HEK293 (cell line): ENCODE measurements at regions not wholly inside any gene's neighbourhood (a gene's known extent, or its start where the extent isn't known, plus 50 kb on each side); places are given as distances from the start of the nearest gene placed in this dataset.

Experiments
- CTCF ChIA-PET: fragments of 350-600 bp; formaldehyde crosslinking; extraction: SDS; loops from one replicate; lab custom pipeline; 2021; ENCODE audit warnings: antibody characterized with exemption; lab: Yijun Ruan, JAX
- POLR2A ChIA-PET: fragments of 300-600 bp; formaldehyde crosslinking; extraction: SDS; loops from one replicate; lab custom pipeline; 2020; ENCODE audit warnings: antibody characterized with exemption, inconsistent platforms; lab: Yijun Ruan, JAX
- H3K27ac ChIP-seq: fragments of 200-500 bp; sonication (Bioruptor generic); 2 replicates; pipeline ENCODE4 v1.5.1; 2014; ENCODE audit warnings: low read depth, low read length, control low read depth, inconsistent platforms; ENCODE audit errors: extremely low read depth
- H3K36me3 ChIP-seq, 2 experiments: fragments of 200-500 bp in 1 of 2; sonication (Bioruptor generic) in 1 of 2; 1 replicate in 1 of 2; 2 replicates in 1 of 2; pipeline ENCODE4 v1.5.1; 2014 to 2017; ENCODE audit warnings: inconsistent platforms in 2 of 2, low read length in 2 of 2; ENCODE audit not compliant: control insufficient read depth in 2 of 2, insufficient read depth in 1 of 2
- H3K4me1 ChIP-seq: fragments of 200-500 bp; sonication (Bioruptor generic); 2 replicates; pipeline ENCODE4 v1.5.1; 2014; ENCODE audit warnings: mild to moderate bottlenecking, low read length, inconsistent platforms; ENCODE audit not compliant: control insufficient read depth, insufficient read depth
- H3K4me3 ChIP-seq: 2 replicates; pipeline ENCODE4 v1.5.1; 2011; ENCODE audit warnings: low read depth, mild to moderate bottlenecking, control low read depth, low read length, moderate library complexity
- H3K9me3 ChIP-seq: fragments of 200-500 bp; sonication (Bioruptor generic); 2 replicates; pipeline ENCODE4 v1.5.1; 2014; ENCODE audit warnings: low read depth, low read length, inconsistent platforms; ENCODE audit not compliant: control insufficient read depth, insufficient read depth
- FEZF1 ChIP-seq: fragments of 450-650 bp; formaldehyde crosslinking; IDR thresholded peaks from 2 replicates; pipeline ENCODE4 v1.5.1; 2016; ENCODE audit warnings: missing biosample characterization, missing genetic modification characterization
- GLIS1 ChIP-seq: fragments of 450-650 bp; formaldehyde crosslinking; IDR thresholded peaks from 2 replicates; pipeline ENCODE4 v1.5.1; 2016; ENCODE audit warnings: missing biosample characterization, missing genetic modification characterization
- HOXD13 ChIP-seq: sonication (generic); formaldehyde crosslinking; IDR thresholded peaks from 2 replicates; pipeline ENCODE4 v1.8.0; 2022; ENCODE audit warnings: missing genetic modification reagents, borderline replicate concordance
- KLF1 ChIP-seq: fragments of 450-650 bp; formaldehyde crosslinking; IDR thresholded peaks from 2 replicates; pipeline ENCODE4 v1.5.1; 2016; ENCODE audit warnings: missing biosample characterization, missing genetic modification characterization
- MEIS1 ChIP-seq: sonication (generic); formaldehyde crosslinking; IDR thresholded peaks from 2 replicates; pipeline ENCODE4 v1.8.1; 2022; ENCODE audit warnings: missing genetic modification reagents, mild to moderate bottlenecking, borderline replicate concordance
- OVOL3 ChIP-seq: fragments of 450-650 bp; formaldehyde crosslinking; IDR thresholded peaks from 2 replicates; pipeline ENCODE4 v1.5.1; 2016; ENCODE audit warnings: missing biosample characterization, missing genetic modification characterization
- SALL2 ChIP-seq: fragments of 450-650 bp; formaldehyde crosslinking; IDR thresholded peaks from 2 replicates; pipeline ENCODE4 v1.5.0; 2017; ENCODE audit warnings: missing biosample characterization, mild to moderate bottlenecking, missing genetic modification characterization, borderline replicate concordance
- SCRT2 ChIP-seq: fragments of 450-650 bp; formaldehyde crosslinking; IDR thresholded peaks from 2 replicates; pipeline ENCODE4 v1.5.1; 2016; ENCODE audit warnings: missing biosample characterization, missing genetic modification characterization
- YY2 ChIP-seq: fragments of 450-650 bp; formaldehyde crosslinking; IDR thresholded peaks from 2 replicates; pipeline ENCODE4 v1.5.1; 2016; ENCODE audit warnings: missing biosample characterization, missing genetic modification characterization
- ZNF10 ChIP-seq: fragments of 450-650 bp; formaldehyde crosslinking; IDR thresholded peaks from 2 replicates; pipeline ENCODE4 v1.5.1; 2017; ENCODE audit warnings: missing biosample characterization, missing genetic modification characterization
- ZNF132 ChIP-seq: fragments of 450-650 bp; formaldehyde crosslinking; IDR thresholded peaks from 2 replicates; pipeline ENCODE4 v1.5.1; 2017; ENCODE audit warnings: missing biosample characterization, missing genetic modification characterization, borderline replicate concordance
- ZNF133 ChIP-seq: fragments of 450-650 bp; formaldehyde crosslinking; IDR thresholded peaks from 2 replicates; pipeline ENCODE4 v1.5.1; 2016; ENCODE audit warnings: missing biosample characterization, missing genetic modification characterization
- ZNF214 ChIP-seq: fragments of 450-650 bp; formaldehyde crosslinking; IDR thresholded peaks from 2 replicates; pipeline ENCODE4 v1.5.1; 2017; ENCODE audit warnings: missing biosample characterization, mild to moderate bottlenecking, missing genetic modification characterization, borderline replicate concordance
- ZNF239 ChIP-seq: fragments of 450-650 bp; formaldehyde crosslinking; IDR thresholded peaks from 2 replicates; pipeline ENCODE4 v1.5.1; 2016; ENCODE audit warnings: missing biosample characterization, missing genetic modification characterization
- ZNF266 ChIP-seq: fragments of 450-650 bp; formaldehyde crosslinking; IDR thresholded peaks from 2 replicates; pipeline ENCODE4 v1.5.1; 2016; ENCODE audit warnings: missing biosample characterization, missing genetic modification characterization, low read depth
- ZNF433 ChIP-seq: fragments of 450-650 bp; formaldehyde crosslinking; IDR thresholded peaks from 2 replicates; pipeline ENCODE4 v1.5.1; 2016; ENCODE audit warnings: missing biosample characterization, missing genetic modification characterization, low read depth
- ZNF548 ChIP-seq: fragments of 450-650 bp; formaldehyde crosslinking; IDR thresholded peaks from 2 replicates; pipeline ENCODE4 v1.5.1; 2016; ENCODE audit warnings: missing biosample characterization, missing genetic modification characterization
- ZNF549 ChIP-seq: fragments of 450-650 bp; IDR thresholded peaks from 2 replicates; pipeline ENCODE4 v1.5.1; 2018; ENCODE audit warnings: missing biosample characterization, missing genetic modification characterization, mild to moderate bottlenecking, inconsistent platforms, moderate library complexity
- ZNF600 ChIP-seq: fragments of 450-650 bp; formaldehyde crosslinking; IDR thresholded peaks from 2 replicates; pipeline ENCODE4 v1.5.1; 2016; ENCODE audit warnings: missing biosample characterization, missing genetic modification characterization
- ZNF76 ChIP-seq: fragments of 450-650 bp; formaldehyde crosslinking; IDR thresholded peaks from 2 replicates; pipeline ENCODE4; 2016; ENCODE audit warnings: low read depth, missing biosample characterization, missing genetic modification characterization, borderline replicate concordance
- ZNF768 ChIP-seq: fragments of 450-650 bp; formaldehyde crosslinking; IDR thresholded peaks from 2 replicates; pipeline ENCODE4 v1.5.1; 2018; ENCODE audit warnings: missing biosample characterization, mild to moderate bottlenecking, missing genetic modification characterization
- ZNF792 ChIP-seq: fragments of 450-650 bp; formaldehyde crosslinking; IDR thresholded peaks from 2 replicates; pipeline ENCODE4 v1.5.1; 2016; ENCODE audit warnings: missing biosample characterization, missing genetic modification characterization
- ZSCAN18 ChIP-seq: fragments of 450-650 bp; formaldehyde crosslinking; IDR thresholded peaks from 2 replicates; pipeline ENCODE4 v1.5.1; 2016; ENCODE audit warnings: missing biosample characterization, missing genetic modification characterization
- ZSCAN30 ChIP-seq: fragments of 450-650 bp; IDR thresholded peaks from 2 replicates; pipeline ENCODE4 v1.5.1; 2018; ENCODE audit warnings: missing biosample characterization, mild to moderate bottlenecking, missing genetic modification characterization, moderate library complexity
- TF ChIP-seq, protein P1 (sequence below): fragments of 450-650 bp; IDR thresholded peaks from 2 replicates; pipeline ENCODE4 v1.5.1; 2018; ENCODE audit warnings: missing biosample characterization, missing genetic modification characterization
- TF ChIP-seq, protein P2 (sequence below): fragments of 450-650 bp; formaldehyde crosslinking; IDR thresholded peaks from 2 replicates; pipeline ENCODE4 v1.5.1; 2016; ENCODE audit warnings: missing biosample characterization, missing genetic modification characterization

- H3K4me3 ChIP-seq: no peak overlapping the region
- TF ChIP-seq ZSCAN18 (tag by site-specific recombination) (no peak), ZNF239 (tag by site-specific recombination) (no peak), OVOL3 (tag by site-specific recombination) (no peak), MEIS1 (CRISPR knock-in tag) (no peak), FEZF1 (no peak), ZSCAN30 (tag by site-specific recombination) (no peak), SCRT2 (tag by site-specific recombination) (no peak)
- ChIA-PET POLR2A (no interaction called here), CTCF (interaction anchor here (0.6 kb wide), 1 partner anchor 26 kb away, joined by 3 read pairs; no protein-coding TSS in a partner anchor)
- H3K4me1 ChIP-seq: no peaks in the 10 kb centered on the region
- H3K36me3 ChIP-seq: no peaks in the 10 kb centered on the region
- H3K27ac ChIP-seq: no peak overlapping the region
- H3K9me3 ChIP-seq: no peaks in the 10 kb centered on the region
These were observed 424.0 kb upstream of the FZD8 start for GRCh38 chr10:36066102-36066501.

DNA sequence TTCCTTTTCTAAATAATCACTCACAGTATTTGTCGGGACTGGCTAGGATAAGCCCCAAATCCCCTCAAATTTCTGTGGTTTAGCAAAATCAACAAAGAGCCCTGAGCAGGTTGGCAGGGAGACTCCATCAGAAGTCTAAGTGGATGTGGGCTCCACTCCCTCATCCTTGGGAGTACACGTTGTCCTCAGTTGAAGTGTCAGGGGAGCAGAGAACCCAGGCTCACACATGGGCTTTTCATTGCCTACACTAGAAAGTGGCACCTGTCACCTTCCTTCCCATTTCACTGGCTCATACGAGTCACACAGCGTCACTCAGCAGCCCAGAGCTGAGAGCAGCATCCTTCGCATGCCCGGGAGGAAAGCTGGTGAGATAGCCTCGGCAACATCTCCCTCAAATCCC lies 421.3 kb upstream of the FZD8 start:
- no peaks in the 10 kb centered on the region for H3K9me3 ChIP-seq
- no peak overlapping the region for H3K27ac ChIP-seq
- CTCF ChIA-PET: no interaction called here
- H3K4me3 ChIP-seq: no peak overlapping the region
- TF ChIP-seq ZSCAN30 (tag by site-specific recombination) (no peak), KLF1 (no peak), ZNF266 (tag by site-specific recombination) (no peak), ZNF768 (tag by site-specific recombination) (no peak), ZNF132 (tag by site-specific recombination) (no peak), ZNF433 (tag by site-specific recombination) (no peak)
- TF ChIP-seq, protein P1, sequence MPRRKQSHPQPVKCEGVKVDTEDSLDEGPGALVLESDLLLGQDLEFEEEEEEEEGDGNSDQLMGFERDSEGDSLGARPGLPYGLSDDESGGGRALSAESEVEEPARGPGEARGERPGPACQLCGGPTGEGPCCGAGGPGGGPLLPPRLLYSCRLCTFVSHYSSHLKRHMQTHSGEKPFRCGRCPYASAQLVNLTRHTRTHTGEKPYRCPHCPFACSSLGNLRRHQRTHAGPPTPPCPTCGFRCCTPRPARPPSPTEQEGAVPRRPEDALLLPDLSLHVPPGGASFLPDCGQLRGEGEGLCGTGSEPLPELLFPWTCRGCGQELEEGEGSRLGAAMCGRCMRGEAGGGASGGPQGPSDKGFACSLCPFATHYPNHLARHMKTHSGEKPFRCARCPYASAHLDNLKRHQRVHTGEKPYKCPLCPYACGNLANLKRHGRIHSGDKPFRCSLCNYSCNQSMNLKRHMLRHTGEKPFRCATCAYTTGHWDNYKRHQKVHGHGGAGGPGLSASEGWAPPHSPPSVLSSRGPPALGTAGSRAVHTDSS (tag by site-specific recombination): no peak
- POLR2A ChIA-PET: no interaction called here
- no peaks in the 10 kb centered on the region for H3K4me1 ChIP-seq
- no peaks in the 10 kb centered on the region for H3K36me3 ChIP-seq

DNA sequence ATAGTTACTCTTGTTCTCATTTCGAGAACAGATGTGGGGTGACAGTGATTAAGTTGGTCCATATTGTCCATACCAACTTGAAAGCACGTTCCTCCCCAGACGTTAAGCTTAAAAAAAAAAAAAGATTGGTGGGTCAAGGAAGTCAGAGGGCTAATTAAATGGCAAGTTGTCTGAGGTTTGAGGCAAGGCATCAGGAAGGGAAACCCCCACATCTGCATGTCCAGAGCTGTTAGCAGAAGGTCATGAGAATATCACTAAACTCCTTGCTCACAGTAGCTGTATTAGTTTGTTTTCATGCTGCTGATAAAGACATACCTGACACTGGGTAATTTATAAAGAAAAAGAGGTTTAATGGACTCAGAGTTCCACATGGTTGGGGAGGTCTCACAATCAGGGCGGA lies 415.6 kb upstream of the FZD8 start:
- H3K27ac ChIP-seq: no peak overlapping the region
- H3K9me3 ChIP-seq: no peaks in the 10 kb centered on the region
- H3K36me3 ChIP-seq: no peaks in the 10 kb centered on the region
- no peak for TF ChIP-seq ZNF549
- no peak for TF ChIP-seq ZNF600 (tag by site-specific recombination)
- TF ChIP-seq SALL2 (tag by site-specific recombination): no peak
- TF ChIP-seq ZNF10 (tag by site-specific recombination): no peak
- no peak for TF ChIP-seq ZNF792 (tag by site-specific recombination)
- TF ChIP-seq ZNF76 (tag by site-specific recombination): no peak
- no peak for TF ChIP-seq HOXD13
- no peak for TF ChIP-seq GLIS1 (tag by site-specific recombination)
- TF ChIP-seq ZNF214 (tag by site-specific recombination): no peak
- TF ChIP-seq ZNF239 (tag by site-specific recombination): no peak
- TF ChIP-seq ZNF548 (tag by site-specific recombination): no peak
- TF ChIP-seq YY2 (tag by site-specific recombination): no peak
- TF ChIP-seq ZNF133 (tag by site-specific recombination): no peak
- TF ChIP-seq, protein P2, sequence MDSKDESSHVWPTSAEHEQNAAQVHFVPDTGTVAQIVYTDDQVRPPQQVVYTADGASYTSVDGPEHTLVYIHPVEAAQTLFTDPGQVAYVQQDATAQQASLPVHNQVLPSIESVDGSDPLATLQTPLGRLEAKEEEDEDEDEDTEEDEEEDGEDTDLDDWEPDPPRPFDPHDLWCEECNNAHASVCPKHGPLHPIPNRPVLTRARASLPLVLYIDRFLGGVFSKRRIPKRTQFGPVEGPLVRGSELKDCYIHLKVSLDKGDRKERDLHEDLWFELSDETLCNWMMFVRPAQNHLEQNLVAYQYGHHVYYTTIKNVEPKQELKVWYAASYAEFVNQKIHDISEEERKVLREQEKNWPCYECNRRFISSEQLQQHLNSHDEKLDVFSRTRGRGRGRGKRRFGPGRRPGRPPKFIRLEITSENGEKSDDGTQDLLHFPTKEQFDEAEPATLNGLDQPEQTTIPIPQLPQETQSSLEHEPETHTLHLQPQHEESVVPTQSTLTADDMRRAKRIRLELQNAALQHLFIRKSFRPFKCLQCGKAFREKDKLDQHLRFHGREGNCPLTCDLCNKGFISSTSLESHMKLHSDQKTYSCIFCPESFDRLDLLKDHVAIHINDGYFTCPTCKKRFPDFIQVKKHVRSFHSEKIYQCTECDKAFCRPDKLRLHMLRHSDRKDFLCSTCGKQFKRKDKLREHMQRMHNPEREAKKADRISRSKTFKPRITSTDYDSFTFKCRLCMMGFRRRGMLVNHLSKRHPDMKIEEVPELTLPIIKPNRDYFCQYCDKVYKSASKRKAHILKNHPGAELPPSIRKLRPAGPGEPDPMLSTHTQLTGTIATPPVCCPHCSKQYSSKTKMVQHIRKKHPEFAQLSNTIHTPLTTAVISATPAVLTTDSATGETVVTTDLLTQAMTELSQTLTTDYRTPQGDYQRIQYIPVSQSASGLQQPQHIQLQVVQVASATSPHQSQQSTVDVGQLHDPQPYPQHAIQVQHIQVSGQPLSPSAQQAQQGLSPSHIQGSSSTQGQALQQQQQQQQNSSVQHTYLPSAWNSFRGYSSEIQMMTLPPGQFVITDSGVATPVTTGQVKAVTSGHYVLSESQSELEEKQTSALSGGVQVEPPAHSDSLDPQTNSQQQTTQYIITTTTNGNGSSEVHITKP: no peak
- no peaks in the 10 kb centered on the region for H3K4me1 ChIP-seq
- no peak overlapping the region for H3K4me3 ChIP-seq
- CTCF ChIA-PET: no interaction called here
- POLR2A ChIA-PET: no interaction called here
